Stimulated activated CD4-positive, alpha-beta T cell treated with anti-CD3 and anti-CD28 coated beads, Interleukin-1b, Interleukin-23, amount 100 ng/mL, for 48 hours (primary cell): ENCODE measurements at regions not wholly inside any gene's neighbourhood (a gene's known extent, or its start where the extent isn't known, plus 50 kb on each side); places are given as distances from the start of the nearest gene placed in this dataset.

Experiments used
- DNase-seq: peaks from one replicate; pipeline ENCODE4 v3.0.0-alpha.2; 2020

DNA sequence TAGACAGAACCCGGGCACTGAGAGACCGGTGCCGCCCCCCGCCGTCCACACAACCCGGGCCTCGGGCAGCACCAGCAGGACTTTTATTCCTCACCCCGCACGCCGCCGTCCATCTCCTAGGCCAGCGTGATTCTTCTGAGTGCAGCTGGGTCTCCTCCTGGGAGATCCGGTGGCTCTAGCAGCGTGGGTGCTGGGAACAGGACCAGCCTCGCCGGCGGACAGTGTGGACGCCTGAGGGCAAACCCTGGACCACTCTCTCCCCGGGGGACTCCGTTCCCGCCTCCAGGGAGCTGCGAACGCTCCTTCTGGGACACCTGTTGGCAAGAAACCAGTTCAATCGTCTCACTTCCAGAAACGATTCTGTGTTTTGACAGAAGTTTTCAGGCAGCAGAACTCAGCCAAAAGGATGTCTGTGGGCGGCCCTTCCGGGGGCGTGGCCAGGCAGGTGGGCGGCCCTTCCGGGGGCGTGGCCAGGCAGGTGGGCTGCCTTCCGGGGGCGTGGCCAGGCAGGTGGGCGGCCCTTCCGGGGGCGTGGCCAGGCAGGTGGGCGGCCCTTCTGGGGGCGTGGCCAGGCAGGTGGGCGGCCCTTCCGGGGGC is 130.7 kb downstream of the DLL1 start:
- peak; percentile 35 for DNase-seq

DNA sequence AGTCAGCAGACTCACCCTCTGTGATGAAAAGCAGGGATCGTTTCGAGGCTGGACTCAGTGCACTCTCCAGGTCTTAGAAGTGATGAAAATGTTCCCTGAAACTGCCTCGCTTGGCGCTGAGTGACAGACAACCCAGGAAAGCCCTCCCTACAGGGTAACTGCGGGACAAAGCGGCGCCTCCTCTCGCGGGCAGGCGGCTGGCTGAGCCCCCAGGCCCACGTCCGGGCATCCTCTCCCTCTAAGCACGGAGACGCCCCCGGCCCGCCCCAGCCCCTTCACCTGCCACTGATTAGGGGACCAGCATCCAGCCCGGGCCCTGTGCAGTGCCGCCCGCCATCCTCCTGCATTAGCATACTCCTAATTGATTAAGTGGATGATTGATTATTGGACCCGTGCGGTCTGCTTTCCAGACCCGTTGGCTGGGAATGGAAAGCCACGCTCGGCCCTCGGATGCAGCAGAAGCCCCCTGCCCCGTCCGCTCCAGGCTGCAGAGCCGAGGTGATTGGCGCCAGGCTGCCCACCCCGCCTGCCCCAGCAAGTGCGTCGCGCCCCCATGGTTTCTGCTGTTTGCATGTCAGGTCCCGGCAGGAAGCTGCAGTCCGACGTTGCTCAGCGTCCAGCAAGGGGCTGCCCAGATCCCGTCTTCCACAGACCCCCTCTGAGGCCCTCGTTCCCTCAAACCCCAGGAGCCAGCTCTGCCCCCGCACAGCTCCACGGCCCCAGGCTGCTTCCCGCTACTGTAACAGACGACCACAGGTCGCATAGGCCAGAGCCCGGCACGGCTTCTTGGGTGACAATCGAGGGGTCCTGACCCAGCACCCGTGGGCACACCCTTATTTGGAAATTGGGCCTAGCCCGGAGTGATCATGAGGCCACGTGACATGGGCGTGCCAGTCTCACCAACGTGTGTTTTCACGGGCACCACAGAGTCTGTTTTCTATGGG is 131.6 kb downstream of the DLL1 start:
- no peak for DNase-seq

DNA sequence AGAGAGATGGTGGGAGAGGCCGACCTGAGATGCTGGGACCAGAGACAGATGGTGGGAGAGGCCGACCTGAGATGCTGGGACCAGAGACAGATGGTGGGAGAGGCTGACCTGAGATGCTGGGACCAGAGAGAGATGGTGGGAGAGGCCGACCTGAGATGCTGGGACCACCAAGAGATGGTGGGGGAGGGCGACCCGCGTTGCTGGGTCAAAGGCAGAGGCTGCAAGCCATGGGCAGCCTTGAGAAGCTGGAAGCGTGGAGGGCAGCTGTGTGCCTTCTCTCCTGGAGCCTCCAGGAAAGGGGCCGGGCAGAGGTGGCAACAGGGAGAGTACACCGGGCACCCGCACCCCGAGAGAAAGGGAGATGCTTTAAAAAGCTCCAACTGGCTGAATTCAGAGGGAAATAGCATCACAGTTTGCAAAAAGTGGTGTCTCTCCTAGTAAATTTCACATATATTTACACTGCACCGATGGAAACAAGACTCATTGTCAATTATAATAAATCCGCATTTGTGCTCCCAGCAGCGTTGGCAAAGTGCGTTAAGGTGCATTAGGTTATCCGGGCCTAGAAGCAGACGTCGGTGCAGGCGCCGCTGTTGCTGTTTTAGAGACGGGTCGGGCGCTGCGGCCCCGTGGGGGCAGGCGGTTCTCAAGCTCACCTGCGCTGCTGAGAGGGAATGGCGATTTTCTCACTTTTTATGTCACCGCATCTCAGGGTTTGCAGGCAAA is 132.4 kb downstream of the DLL1 start:
- no peak for DNase-seq

- DNase-seq: no peak
Measured at GRCh38 chr6:170157567-170158218, 133.2 kb downstream of the DLL1 start.

- DNase-seq: no peak
Measured at GRCh38 chr6:170156448-170157375, 134.2 kb downstream of the DLL1 start.

DNA sequence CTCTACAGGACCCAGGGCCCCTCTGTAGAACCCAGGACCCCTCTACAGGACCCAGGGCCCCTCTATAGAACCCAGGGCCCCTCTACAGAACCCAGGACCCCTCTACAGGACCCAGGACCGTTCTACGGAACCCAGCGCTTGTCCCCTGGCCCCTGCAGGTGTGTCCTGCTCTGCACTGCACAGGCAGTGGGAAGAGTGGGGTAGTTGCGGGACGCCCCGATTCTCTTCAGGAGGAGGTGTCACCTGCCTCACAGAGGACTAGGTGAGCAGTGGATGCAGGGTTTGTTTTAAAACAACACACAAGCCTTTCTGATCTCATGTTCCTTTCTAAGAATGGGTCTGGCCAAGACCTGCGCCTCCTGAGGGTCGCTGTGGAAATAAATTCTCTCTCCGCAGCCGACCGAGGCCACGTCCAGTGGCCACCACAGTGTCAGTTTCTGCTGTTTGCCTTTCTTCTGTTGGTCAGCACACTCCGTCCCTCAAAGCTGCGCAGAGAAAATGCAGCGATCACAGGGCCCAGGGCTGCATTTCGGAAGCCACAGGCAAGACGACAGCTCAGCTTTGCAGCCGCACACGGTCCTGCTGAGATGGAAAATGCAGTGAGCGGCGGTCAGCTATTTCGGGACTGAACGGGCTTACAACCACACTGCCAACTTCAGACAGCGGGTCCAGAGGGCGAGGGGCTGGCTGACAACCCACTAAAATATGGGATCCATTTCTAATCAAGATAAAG is 135.2 kb downstream of the DLL1 start:
- no peak for DNase-seq

GRCh38 chr6:170153436-170154319 is 137.2 kb downstream of the DLL1 start:
- no peak for DNase-seq

DNA sequence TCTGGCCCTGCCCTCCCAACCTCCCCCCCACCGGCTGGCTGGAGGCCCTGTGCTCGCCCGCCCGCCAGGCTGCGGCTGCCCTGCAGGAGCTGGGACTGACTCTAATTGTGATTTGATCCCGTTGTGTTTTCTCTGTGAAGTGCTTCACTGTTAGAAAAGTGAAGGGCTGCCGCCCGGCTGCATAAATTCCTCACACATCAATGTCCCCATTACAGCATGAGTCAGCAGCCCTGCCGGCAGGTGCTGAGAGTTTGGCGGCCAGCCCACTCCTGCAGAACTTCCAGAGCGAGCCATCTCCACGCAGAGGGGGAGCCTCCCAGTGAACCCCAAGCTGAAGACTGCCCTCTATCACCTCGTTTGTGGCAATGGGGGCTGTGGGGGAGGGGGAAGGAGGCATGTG is 137.9 kb downstream of the DLL1 start:
- peak; percentile 23 for DNase-seq

DNA sequence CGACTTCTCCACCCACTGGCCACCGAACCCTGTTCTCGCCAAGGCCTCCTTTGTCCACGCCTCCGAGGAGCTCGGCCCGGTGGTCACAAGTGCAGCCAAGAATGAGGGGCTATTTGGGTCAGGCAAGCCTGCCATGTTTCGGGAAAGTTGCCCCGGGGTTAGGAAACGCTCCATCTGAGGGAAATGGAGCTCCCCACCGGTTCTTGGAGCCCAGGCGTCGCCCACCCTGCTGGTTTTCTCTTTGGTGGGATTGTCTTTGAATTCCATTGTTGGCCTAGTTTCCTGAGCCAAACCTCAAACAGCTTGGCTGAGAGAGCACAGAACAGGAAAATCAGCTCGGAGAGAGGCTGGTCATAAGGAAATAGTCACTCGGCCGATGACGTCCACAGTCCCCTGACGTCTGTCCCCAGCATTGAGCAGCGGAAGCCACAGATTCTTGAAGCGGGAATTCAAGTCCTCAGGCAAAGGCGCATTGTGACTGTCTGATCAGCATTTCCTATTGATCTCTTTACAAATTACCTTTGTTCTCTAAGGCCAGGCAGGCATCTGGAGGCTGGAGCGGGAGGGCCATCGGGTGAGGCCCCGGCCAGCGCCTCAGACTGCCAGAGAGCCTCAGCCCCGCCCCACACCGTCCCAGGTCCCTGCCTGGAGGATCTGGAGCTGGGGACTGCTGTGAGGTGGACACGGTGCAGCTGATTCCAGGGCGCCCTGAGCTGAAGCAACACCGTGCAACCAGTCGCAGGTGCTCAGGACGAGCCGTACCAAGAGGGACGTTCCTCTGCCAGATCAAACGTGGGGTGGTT is 138.6 kb downstream of the DLL1 start:
- no peak for DNase-seq

DNA sequence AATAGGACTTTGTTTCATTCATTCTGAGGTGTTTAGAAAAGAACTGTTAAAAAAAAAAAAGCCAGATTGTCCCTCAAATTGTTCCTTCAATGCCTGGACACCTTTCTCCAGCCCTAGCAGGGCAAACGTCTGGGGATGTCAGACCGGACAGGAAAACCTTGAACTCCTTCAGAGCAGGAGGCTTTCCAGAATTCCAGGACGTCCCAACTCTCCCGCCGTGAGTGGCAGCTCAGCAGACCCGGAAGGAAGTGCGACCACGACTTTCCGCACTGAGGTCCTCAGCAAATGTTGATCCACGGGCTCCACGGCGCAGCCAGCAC is 139.1 kb downstream of the DLL1 start:
- no peak for DNase-seq

GRCh38 chr6:170151321-170151771 is 139.5 kb downstream of the DLL1 start:
- DNase-seq: no peak

- no peak for DNase-seq
Measured at GRCh38 chr6:170150590-170150945, 140.3 kb downstream of the DLL1 start.

- no peak for DNase-seq
Measured at GRCh38 chr6:170149681-170150589, 140.9 kb downstream of the DLL1 start.

DNA sequence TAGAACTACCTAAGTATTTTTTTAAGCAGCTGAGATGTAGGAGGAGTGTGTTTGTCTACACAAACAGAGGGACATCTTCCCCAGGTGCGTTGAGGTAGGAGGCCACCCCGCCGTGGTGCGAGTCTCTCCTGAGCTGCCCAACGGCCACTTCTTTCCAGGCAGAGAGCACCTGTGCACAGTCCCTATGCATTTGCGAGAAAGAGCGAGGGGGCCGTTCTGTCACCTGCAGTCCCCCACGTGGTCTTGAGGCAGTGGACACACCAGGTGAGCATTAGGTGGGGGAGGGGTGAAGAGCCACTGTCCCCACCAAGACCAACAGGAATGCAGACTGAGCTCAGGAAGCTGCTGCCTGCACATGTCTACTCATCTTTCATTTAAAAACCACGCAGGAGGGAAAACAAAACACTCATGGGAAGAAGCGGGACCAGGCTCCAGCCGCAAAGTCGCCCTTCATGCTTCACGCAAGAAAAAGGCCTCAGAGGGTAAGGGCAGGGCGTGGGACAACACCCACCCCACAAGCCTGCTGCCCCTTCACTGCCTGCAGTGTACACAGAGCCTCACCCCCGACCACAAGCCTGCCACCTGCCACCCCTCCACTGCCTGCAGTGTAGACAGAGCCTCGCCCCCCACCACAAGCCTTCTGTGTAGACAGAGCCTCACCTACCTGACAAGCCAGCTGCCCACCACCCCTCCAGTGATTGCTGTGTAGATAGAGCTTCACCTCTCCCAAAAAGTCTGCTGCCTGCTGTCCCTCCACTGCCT is 142.0 kb downstream of the DLL1 start:
- DNase-seq: no peak

GRCh38 chr6:170147832-170148708 is 142.8 kb downstream of the DLL1 start:
- peak; percentile 45 for DNase-seq

DNA sequence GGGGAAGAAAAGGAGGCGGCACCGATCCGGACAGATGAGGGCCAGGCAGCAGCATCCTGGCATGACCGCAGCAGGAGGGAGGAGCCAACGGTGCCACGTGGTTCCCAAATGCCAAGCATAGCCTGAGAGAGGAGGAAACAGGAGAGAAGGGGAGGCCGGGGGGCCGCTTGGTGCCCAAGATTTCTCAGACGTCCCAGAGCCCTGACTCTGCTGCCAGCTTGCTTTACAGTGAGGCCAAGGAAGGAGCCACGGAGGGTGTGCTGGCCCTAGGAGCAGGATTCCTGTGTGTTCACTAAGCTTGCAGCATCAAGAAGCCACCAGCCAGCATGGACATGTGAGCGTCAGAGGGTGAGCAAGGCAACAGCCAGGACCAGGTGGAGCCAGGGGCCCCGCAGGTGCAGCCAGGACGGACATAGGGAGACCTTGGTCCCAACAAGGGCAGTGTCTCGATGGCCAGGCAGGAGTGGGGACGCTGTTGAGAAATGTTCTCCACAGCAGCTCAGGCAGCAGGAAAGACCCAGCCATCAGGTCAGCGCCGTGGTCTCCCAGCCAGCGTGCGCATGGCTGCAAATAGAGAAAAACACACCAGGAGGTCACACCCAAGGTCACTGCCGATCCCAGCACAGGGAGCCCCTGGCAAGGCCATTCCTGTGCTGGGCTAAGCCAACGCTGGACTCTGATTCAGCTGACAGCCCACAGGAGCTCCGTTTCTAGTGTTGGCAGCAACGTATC is 143.7 kb downstream of the DLL1 start:
- no peak for DNase-seq
